Coronary artery (tissue), 2 donors: ENCODE measurements at regions not wholly inside any gene's neighbourhood (a gene's known extent, or its start where the extent isn't known, plus 50 kb on each side); places are given as distances from the start of the nearest gene placed in this dataset.

Experiments used
- DNase-seq: peaks from one replicate; pipeline ENCODE4 v3.0.0-alpha.2; 2017; ENCODE audit warnings: low spot score
- H3K27ac ChIP-seq, 2 donors: fragments of 200-600 bp; sonication (generic); one replicate each; pipeline ENCODE4 v1.5.1; 2016 to 2019
- H3K4me3 ChIP-seq: fragments of 200-600 bp; sonication (generic); 2 replicates; pipeline ENCODE4 v1.5.1; 2016; ENCODE audit warnings: mild to moderate bottlenecking, moderate library complexity
- CTCF ChIP-seq: fragments of 200-600 bp; sonication (generic); IDR thresholded peaks from one replicate; pipeline ENCODE4 v1.5.1; 2019; ENCODE audit warnings: antibody characterized with exemption

- Histone ChIP-seq H3K4me3 (no peak overlapping the region), H3K27ac (no peak overlapping the region)
- no peak for TF ChIP-seq CTCF
- no peak for DNase-seq
These were observed 954.7 kb upstream of the ADGRB3 start for GRCh38 chr6:67680297-67680932.

- DNase-seq = no peak
- no peak overlapping the region for H3K27ac ChIP-seq
- no peak for TF ChIP-seq CTCF
- H3K4me3 ChIP-seq = no peak overlapping the region
These were observed 955.4 kb upstream of the ADGRB3 start for GRCh38 chr6:67679566-67680296.

- TF ChIP-seq CTCF = no peak
These were observed 958.2 kb upstream of the ADGRB3 start for GRCh38 chr6:67676892-67677291.

GRCh38 chr6:67667637-67668422 lies 967.3 kb upstream of the ADGRB3 start:
- no peak for TF ChIP-seq CTCF
- no peak for DNase-seq

More at GRCh38 chr6:67676892-67677291, 958.2 kb upstream of the ADGRB3 start:
- no peak overlapping the region for H3K27ac ChIP-seq
- no peak for DNase-seq
- no peak overlapping the region for H3K4me3 ChIP-seq

GRCh38 chr6:67666177-67666964 lies 968.7 kb upstream of the ADGRB3 start:
- no peak overlapping the region for H3K4me3 ChIP-seq
- H3K27ac ChIP-seq = no peak overlapping the region
- no peak for TF ChIP-seq CTCF
- no peak for DNase-seq

More at GRCh38 chr6:67667637-67668422, 967.3 kb upstream of the ADGRB3 start:
- Histone ChIP-seq H3K27ac (no peak overlapping the region), H3K4me3 (no peak overlapping the region)

GRCh38 chr6:67664942-67665341 lies 970.1 kb upstream of the ADGRB3 start:
- DNase-seq = no peak
- no peak for TF ChIP-seq CTCF
- no peak overlapping the region for H3K27ac ChIP-seq
- no peak overlapping the region for H3K4me3 ChIP-seq
